Neural cell (in vitro differentiated cells): ENCODE measurements at regions not wholly inside any gene's neighbourhood (a gene's known extent, or its start where the extent isn't known, plus 50 kb on each side); places are given as distances from the start of the nearest gene placed in this dataset.

ENCODE experiments used
- EP300 ChIP-seq: fragments of 450-650 bp; conservative IDR thresholded peaks from 2 replicates; pipeline ENCODE4 v1.6.1; 2014; ENCODE audit warnings: antibody characterized with exemption, mild to moderate bottlenecking, moderate library complexity; ENCODE audit not compliant: poor library complexity, severe bottlenecking
- EZH2 ChIP-seq: fragments of 200-600, 300-800 bp; shearing (Covaris generic), sonication (generic); IDR thresholded peaks from 2 replicates; pipeline ENCODE4 v1.6.1; 2014; ENCODE audit warnings: antibody characterized with exemption, low read length, borderline replicate concordance, mild to moderate bottlenecking; ENCODE audit not compliant: insufficient read depth, poor library complexity, severe bottlenecking
- MXI1 ChIP-seq: fragments of 450-650 bp; conservative IDR thresholded peaks from 2 replicates; pipeline ENCODE4 v1.6.1; 2014; ENCODE audit warnings: antibody characterized with exemption, mild to moderate bottlenecking; ENCODE audit not compliant: poor library complexity, severe bottlenecking
- POLR2AphosphoS5 ChIP-seq: IDR thresholded peaks from 2 replicates; pipeline ENCODE4 v1.6.1; 2012
- RAD21 ChIP-seq: fragments of 450-650 bp; conservative IDR thresholded peaks from 2 replicates; pipeline ENCODE4 v1.6.1; 2014; ENCODE audit warnings: antibody characterized with exemption, mild to moderate bottlenecking, moderate library complexity
- REST ChIP-seq: IDR thresholded peaks from 2 replicates; pipeline ENCODE4 v1.6.1; 2012; ENCODE audit warnings: borderline replicate concordance
- SMC3 ChIP-seq: fragments of 450-650 bp; conservative IDR thresholded peaks from 2 replicates; pipeline ENCODE4 v1.6.1; 2014; ENCODE audit warnings: antibody characterized with exemption, mild to moderate bottlenecking, moderate library complexity; ENCODE audit not compliant: poor library complexity
- TAF1 ChIP-seq: IDR thresholded peaks from 2 replicates; pipeline ENCODE4 v1.6.1; 2012; ENCODE audit warnings: low read depth
- TF ChIP-seq, protein P1 (sequence below): fragments of 450-650 bp; IDR thresholded peaks from 2 replicates; pipeline ENCODE4 v1.5.1; 2014; ENCODE audit warnings: antibody characterized with exemption, mild to moderate bottlenecking, moderate library complexity; ENCODE audit not compliant: poor library complexity, severe bottlenecking

DNA sequence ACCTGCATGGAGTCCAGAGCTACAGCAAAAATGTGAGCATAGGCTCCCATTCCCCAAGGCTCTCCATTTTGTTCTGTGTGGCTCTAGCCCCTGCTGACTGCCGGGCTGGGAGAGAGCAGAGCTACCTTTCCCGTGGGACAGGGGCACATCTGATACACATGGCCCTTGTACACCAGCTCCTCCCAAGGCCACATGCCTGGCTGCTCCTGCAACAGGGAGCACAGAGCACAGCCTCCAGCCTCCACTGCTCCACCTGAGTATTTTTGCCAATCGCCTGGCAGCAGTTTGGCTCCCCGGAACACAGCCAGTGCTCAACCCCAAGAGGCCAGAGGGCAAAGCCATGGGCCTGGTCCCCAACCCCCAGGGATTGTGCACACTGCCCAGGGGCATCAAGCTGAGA lies 146.5 kb downstream of the CHD1L start:
- TF ChIP-seq MXI1 = no peak
- TF ChIP-seq, protein P1, sequence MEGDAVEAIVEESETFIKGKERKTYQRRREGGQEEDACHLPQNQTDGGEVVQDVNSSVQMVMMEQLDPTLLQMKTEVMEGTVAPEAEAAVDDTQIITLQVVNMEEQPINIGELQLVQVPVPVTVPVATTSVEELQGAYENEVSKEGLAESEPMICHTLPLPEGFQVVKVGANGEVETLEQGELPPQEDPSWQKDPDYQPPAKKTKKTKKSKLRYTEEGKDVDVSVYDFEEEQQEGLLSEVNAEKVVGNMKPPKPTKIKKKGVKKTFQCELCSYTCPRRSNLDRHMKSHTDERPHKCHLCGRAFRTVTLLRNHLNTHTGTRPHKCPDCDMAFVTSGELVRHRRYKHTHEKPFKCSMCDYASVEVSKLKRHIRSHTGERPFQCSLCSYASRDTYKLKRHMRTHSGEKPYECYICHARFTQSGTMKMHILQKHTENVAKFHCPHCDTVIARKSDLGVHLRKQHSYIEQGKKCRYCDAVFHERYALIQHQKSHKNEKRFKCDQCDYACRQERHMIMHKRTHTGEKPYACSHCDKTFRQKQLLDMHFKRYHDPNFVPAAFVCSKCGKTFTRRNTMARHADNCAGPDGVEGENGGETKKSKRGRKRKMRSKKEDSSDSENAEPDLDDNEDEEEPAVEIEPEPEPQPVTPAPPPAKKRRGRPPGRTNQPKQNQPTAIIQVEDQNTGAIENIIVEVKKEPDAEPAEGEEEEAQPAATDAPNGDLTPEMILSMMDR = no peak
- TF ChIP-seq RAD21 = no peak
- TF ChIP-seq REST = no peak
- no peak for TF ChIP-seq EZH2
- TF ChIP-seq TAF1 = no peak
- no peak for TF ChIP-seq POLR2AphosphoS5
- TF ChIP-seq EP300 = no peak
- no peak for TF ChIP-seq SMC3
